ENCODE measurements at regions not wholly inside any gene's neighbourhood (a gene's known extent, or its start where the extent isn't known, plus 50 kb on each side); places are given as distances from the start of the nearest gene placed in this dataset.
A peak's percentile ranks its signal among the peaks of the same experiment; 100 is the strongest.
"Not testable (repeated sequence)": the region's sequence is repeated elsewhere in the genome, so short reads cannot be mapped to it uniquely, and the experiment has no call there.

GRCh38 chr9:93774331-93775102 is 180.6 kb downstream of the BARX1 start:
- ATAC-seq (ENCODE audit: low FRiP score in 2 of 2) (no peak), DNase-seq (peak in 1 of 2 donors; percentile 21)
- no peak for TF ChIP-seq POLR2AphosphoS5 (IDR thresholded peaks at IDR 0.05)
- TF ChIP-seq EP300 (IDR thresholded peaks at IDR 0.05): no peak
- no peak for TF ChIP-seq CTCF (IDR thresholded peaks at IDR 0.05)
- TF ChIP-seq POLR2A (IDR thresholded peaks at IDR 0.05): no peak
- 84 to 90% methylated on average over 8 of the region's 8 CpGs for WGBS, 2 donors
- Histone ChIP-seq H3K9me3 (no peaks in the 10 kb centered on the region), H3K4me1 (no peaks in the 10 kb centered on the region), H3K27me3 (no peaks in the 10 kb centered on the region), H3K4me3 (no peak overlapping the region), H3K36me3 (no peaks in the 10 kb centered on the region), H3K27ac (no peak overlapping the region)

- WGBS, 2 donors: 83 to 96% methylated on average over 1 of the region's 1 CpG
- no peaks in the 10 kb centered on the region for H3K27me3 ChIP-seq
- H3K36me3 ChIP-seq: no peaks in the 10 kb centered on the region
- peaks cover 3 to 5% (median 4%) of the 10 kb centered on the region in 4 donors for H3K9me3 ChIP-seq
- H3K4me3 ChIP-seq: no peak overlapping the region
- H3K4me1 ChIP-seq: no peaks in the 10 kb centered on the region
- ATAC-seq (ENCODE audit: low FRiP score in 2 of 2) (no peak), DNase-seq (no peak)
- no peak overlapping the region for H3K27ac ChIP-seq
- TF ChIP-seq POLR2AphosphoS5 (IDR thresholded peaks at IDR 0.05) (no peak), CTCF (IDR thresholded peaks at IDR 0.05) (no peak), EP300 (IDR thresholded peaks at IDR 0.05) (no peak), POLR2A (IDR thresholded peaks at IDR 0.05) (no peak)
These were observed 183.9 kb downstream of the BARX1 start for GRCh38 chr9:93771276-93771675.

- DNase-seq (no peak), ATAC-seq (ENCODE audit: low FRiP score in 2 of 2) (no peak)
- no peak overlapping the region for H3K27ac ChIP-seq
- TF ChIP-seq POLR2A (IDR thresholded peaks at IDR 0.05): no peak
- no peak for TF ChIP-seq EP300 (IDR thresholded peaks at IDR 0.05)
- no peak for TF ChIP-seq POLR2AphosphoS5 (IDR thresholded peaks at IDR 0.05)
- TF ChIP-seq CTCF (IDR thresholded peaks at IDR 0.05): no peak
- H3K9me3 ChIP-seq: peaks cover 10 to 24% (median 16%) of the 10 kb centered on the region in 4 donors
- no peaks in the 10 kb centered on the region for H3K27me3 ChIP-seq
- H3K36me3 ChIP-seq: no peaks in the 10 kb centered on the region
- no peak overlapping the region for H3K4me3 ChIP-seq
- H3K4me1 ChIP-seq: no peaks in the 10 kb centered on the region
- 81 to 84% methylated on average over 3 of the region's 3 CpGs for WGBS, 2 donors
These were observed 185.4 kb downstream of the PHF2 start for GRCh38 chr9:93761822-93762221.

- Histone ChIP-seq H3K4me1 (no peaks in the 10 kb centered on the region), H3K9me3 (peaks cover 3 to 52% (median 35%) of the 10 kb centered on the region in 4 donors), H3K27ac (no peak overlapping the region), H3K27me3 (no peaks in the 10 kb centered on the region), H3K36me3 (no peaks in the 10 kb centered on the region), H3K4me3 (no peak overlapping the region)
- no peak for DNase-seq
- ATAC-seq (ENCODE audit: low FRiP score in 2 of 2): no peak
- 63 to 68% methylated on average over 2 of the region's 2 CpGs for WGBS, 2 donors
- TF ChIP-seq POLR2AphosphoS5 (IDR thresholded peaks at IDR 0.05) (no peak), CTCF (IDR thresholded peaks at IDR 0.05) (no peak), POLR2A (IDR thresholded peaks at IDR 0.05) (no peak), EP300 (IDR thresholded peaks at IDR 0.05) (no peak)
These were observed 173.7 kb downstream of the PHF2 start for GRCh38 chr9:93750045-93750444.

- not testable (repeated sequence) for ATAC-seq (ENCODE audit: low FRiP score in 2 of 2); H3K4me3 ChIP-seq; H3K27me3 ChIP-seq; H3K4me1 ChIP-seq; H3K27ac ChIP-seq; DNase-seq; H3K36me3 ChIP-seq
- H3K9me3 ChIP-seq: peaks cover 3 to 50% (median 35%) of the 10 kb centered on the region in 4 donors
- WGBS, 2 donors: 100% methylated on average over 1 of the region's 1 CpG; no CpG with 5 or more reads in 1 of the 2 donors
These were observed 172.4 kb downstream of the PHF2 start for GRCh38 chr9:93748827-93749226.

All from upper lobe of left lung (tissue), 6 donors.